Umbilical cord (tissue), 1 donor: ENCODE measurements at regions not wholly inside any gene's neighbourhood (a gene's known extent, or its start where the extent isn't known, plus 50 kb on each side); places are given as distances from the start of the nearest gene placed in this dataset.

Source experiments
- DNase-seq: peaks from one replicate; pipeline ENCODE4 v3.0.0-alpha.2; 2015; ENCODE audit warnings: low spot score

DNA sequence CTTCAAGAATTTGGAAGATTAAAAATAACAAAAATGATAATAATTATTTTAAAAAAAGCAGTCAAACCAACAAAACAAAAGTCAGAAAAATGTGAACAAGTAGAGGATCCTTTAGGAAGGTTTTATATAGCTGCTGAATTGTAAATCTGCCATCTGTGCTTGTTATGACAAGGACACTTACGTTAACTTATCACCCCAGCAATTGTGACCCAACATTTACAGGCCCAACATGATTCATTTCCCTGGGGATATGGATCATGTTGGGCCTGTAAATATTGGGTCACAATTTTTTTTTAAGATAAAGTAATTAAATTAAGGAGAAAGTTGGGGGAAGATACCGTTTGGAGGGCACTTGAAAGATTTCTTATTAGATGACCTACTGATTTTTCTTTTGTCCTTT is 261.4 kb upstream of the HABP2 start:
- DNase-seq: no peak

GRCh38 chr10:113292086-113292485 is 260.8 kb upstream of the HABP2 start:
- DNase-seq: no peak

- no peak for DNase-seq
Observed at GRCh38 chr10:113292743-113293142, 260.1 kb upstream of the HABP2 start.

GRCh38 chr10:113293167-113293566 is 259.7 kb upstream of the HABP2 start:
- DNase-seq: no peak

DNA sequence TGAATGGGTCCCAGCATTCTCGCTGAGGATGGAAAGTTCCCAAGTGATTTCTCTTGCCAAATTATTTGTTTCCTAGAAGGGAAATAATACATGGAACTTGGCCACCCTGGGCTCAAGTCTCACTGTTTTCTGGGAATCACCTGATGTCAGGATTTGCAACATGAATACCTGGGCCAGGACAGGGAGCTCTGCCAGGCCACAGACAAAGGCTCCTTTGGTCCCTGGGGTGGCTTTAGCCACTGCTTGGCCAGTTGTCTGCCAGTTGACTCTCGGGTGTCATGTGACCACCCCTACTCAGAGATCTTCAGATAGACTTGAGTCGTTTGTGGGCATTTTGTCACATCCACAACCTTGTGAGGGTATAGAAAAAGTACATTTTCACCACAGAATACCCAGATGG is 258.0 kb upstream of the HABP2 start:
- DNase-seq: no peak

GRCh38 chr10:113297226-113297625 is 255.6 kb upstream of the HABP2 start:
- no peak for DNase-seq

DNA sequence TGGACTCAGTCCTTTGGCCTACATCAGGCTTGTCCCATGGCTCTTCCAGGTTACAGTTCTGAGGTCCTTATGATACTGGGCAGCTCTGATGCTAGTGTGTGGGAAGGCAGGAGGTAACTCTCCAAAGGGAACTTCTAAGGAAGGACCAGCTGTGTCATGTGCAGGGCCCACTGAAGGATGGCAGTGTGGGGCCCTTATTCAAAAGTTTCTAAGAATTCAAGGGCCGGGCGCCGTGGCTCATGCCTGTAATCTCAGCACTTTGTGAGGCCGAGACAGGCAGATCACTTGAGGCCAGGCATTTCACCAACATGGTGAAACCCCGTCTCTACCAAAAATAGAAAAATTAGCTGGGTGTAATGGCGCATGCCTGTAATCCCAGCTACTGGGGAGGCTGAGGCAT is 254.2 kb upstream of the HABP2 start:
- DNase-seq: no peak

DNA sequence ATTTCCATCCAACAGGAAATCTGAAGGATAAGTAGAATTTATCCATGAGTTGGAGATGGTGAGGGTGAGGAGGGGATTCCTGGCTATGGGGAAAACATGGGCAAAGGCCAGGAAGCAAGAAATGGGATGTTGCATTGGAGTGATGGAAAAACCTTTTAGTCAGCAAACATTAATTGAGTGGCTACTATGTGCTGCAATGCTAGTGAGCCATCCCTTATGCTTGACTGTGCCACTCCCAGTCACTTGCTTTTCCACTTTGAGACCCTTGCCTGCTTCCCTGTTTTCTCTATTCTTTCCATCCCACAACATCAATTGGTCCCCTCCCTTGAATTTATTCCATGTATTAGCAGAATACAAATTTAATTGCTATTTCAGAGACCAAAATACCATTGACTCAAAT is 252.7 kb upstream of the HABP2 start:
- DNase-seq: no peak

- no peak for DNase-seq
Observed at GRCh38 chr10:113300617-113301016, 252.2 kb upstream of the HABP2 start.

DNA sequence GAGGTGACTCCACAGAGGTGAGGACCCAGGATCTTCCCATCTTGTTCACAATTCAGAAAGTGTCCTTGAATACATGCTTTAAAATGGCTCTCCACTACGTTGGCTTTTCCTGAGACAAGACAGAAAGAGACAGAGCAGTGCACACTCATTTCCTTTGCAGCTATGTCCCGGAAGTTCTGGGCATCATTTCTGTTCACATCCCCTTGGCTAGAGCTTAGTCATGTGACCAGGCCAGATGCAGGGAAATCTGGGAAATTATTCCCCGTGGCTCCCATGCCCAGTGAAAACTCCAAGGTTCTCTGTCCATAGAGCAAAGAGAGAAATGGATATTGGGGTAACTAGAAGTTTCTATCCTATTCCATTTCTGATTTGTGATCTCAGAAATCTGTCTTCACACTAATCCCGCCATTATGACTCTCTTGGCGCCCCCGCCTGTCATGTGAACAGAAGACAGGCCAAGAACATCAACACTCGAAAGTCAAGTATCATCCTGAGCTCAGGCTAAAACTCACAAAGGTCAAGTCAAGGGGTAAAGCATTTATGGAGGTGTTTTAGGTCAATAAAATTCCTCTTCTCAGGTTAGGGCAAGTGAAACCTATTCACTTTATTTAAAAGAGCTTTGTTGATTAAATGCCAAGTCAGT is 251.4 kb upstream of the HABP2 start:
- DNase-seq: no peak

DNA sequence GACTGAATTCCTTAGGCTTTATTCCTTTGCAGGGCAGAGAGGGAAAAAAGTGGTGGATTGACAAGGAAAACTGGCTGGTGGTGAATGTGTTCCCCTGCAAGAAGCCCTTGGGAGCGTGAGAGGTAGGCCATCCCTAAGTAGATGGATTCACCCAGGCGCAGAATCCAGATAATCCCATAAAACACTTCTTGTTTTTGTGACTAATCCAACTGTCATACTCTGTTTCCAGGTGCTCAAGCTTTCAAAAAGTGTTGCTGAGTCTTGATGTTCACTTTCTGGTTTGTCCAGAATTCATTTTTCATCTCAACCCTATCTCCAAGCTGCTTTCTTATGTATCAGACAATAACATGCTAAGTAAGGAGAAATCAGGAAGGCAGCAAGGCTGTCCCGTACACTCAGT is 250.8 kb upstream of the HABP2 start:
- no peak for DNase-seq

GRCh38 chr10:113303544-113304146 is 249.2 kb upstream of the HABP2 start:
- no peak for DNase-seq

DNA sequence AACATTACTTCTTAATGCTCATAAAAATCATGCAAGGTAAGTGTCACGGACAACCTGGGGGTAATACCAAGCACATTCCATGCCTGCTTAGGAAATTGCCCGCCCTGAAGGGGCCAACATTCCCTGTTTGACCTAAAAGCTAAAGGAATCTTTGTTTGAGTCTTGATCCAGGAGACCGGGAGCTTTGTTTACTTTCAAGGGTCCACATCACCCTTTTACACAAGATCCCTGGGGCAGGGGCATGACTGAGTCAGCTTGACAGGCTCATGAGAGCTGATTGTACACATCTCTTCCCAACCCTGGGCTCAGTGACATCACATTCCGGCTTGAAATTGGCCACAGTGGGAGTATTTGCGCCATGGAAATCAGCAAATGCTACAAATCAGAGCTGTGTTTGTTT is 248.1 kb upstream of the HABP2 start:
- DNase-seq: no peak

- DNase-seq: no peak
Observed at GRCh38 chr10:113305871-113306270, 247.0 kb upstream of the HABP2 start.

DNA sequence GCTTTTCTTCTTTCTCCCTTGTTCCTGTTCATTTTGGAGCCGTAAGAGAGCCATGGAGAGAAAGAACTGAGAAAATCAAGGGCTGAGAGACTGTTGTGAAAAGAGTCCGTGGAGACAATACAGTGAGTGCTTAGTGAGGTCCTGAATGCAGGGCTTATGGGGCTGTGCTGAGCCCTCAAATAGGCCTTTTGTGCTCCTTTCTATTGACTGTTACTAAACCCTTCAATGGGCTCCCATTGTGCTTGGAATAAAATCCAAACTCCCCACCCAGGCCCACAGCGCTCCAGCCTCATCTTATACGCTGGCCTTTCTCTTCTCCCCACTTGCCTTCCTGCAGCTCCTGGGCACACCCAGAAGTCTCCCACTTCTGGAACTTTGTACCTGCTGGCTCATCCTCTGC is 243.1 kb upstream of the HABP2 start:
- DNase-seq: no peak

- no peak for DNase-seq
Observed at GRCh38 chr10:113310347-113310746, 242.5 kb upstream of the HABP2 start.

GRCh38 chr10:113313048-113313602 is 239.7 kb upstream of the HABP2 start:
- no peak for DNase-seq

GRCh38 chr10:113313722-113314121 is 239.1 kb upstream of the HABP2 start:
- DNase-seq: no peak

DNA sequence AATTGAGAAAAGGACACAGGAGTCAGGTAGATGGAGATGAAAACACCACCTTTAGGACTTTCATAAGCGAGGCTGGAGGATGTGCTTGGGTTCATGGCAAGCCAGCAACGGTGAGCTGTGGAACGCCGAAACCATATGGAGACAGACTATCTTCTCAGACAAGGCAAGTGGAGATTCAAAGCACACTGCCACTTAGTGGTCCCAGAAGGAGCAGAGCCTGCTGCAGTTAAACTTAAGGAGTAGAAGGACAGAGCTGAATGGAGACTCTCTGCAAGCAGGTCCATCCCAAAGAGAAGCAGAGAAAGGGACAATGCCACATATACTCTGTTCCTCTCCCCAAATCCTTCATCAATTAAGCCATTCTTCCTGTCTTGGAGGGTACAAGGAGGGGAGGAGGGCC is 236.3 kb upstream of the HABP2 start:
- no peak for DNase-seq

DNA sequence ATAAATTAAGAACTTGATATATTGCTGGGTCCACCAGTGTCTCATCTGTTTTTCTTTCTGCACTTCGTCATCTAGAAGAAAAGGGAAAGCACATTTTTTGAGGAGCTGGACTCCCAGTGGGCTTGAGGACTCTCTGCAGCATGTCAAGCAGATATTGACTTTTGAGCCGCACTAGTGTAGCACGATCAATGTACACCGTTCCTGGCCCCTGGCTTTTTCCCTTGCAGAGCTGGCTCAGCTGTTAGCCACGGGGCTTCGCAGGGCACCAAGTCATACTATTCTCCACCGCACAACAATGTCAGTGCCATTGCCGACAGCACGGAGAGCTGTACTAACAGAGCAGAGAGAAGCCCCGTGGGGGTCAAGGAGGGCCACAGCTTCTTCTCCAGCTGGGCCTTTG is 235.4 kb upstream of the HABP2 start:
- DNase-seq: no peak

DNA sequence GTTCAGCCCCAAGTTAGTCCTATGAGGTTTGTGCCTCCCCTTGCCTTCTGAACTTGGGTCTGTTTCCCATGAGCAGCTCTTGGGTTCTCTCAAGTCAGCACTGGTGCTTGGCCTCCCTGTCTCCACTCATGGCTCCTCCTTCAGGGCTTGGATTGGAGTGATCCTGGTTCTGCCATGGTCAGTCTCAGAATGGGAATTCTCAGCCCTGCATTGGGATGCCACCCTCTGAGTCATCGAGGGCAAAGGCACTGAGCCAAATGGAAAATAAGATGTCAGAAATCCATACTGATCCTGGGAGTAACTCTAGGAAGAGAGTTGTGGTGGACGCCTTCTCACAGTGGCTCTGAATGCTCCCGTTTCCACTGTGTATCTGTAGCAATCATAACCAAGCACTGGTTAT is 233.4 kb upstream of the HABP2 start:
- DNase-seq: no peak

DNA sequence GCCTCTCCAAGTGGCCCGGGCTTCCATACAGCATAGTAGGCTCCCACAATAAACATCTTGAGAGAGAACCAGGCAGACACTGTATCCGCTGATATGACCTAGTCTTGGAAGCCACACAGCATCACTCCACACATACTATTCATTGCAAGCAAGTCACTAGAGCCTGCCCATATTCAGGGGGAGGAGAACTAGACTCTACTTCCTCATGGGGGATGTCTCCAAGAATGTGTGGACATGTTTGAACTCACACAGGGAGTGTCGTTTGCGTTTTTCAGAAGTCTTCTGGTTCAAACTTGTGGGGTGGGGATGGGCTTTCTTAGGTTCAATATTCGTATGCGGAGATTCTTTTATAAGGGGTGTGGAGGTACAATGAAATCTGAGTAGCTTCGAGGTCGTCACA is 232.6 kb upstream of the HABP2 start:
- no peak for DNase-seq

- DNase-seq: no peak
Observed at GRCh38 chr10:113320987-113321386, 231.9 kb upstream of the HABP2 start.

DNA sequence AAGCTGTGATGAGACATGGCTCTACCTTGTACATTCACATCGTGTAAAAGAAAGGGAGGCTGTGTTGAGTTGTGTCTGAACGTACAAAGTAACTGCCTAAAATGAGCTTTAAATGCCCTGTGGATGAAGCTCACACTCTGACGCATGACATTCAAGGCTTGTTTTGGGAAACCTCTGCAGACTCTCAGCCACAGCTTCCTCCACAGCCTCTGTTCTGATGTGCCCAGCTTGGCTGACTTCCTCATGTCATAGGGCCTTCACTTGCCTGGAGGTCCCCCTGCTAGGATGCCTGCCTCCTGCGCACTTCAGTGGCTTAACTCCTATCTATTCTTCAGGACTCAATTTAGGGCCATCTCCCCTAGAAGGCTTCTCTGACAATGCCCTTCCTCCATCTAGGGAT is 230.0 kb upstream of the HABP2 start:
- no peak for DNase-seq
